ENCODE measurements at regions not wholly inside any gene's neighbourhood (a gene's known extent, or its start where the extent isn't known, plus 50 kb on each side); places are given as distances from the start of the nearest gene placed in this dataset.

GRCh38 chr3:148075771-148076716 is 621.7 kb upstream of the AGTR1 start:
- TF ChIP-seq CTCF (IDR thresholded peaks at IDR 0.05) (peak in 11 of 12 donors; percentile 11 to 68 (median 44)), POLR2A (IDR thresholded peaks at IDR 0.05) (no peak)
